ENCODE measurements at regions not wholly inside any gene's neighbourhood (a gene's known extent, or its start where the extent isn't known, plus 50 kb on each side); places are given as distances from the start of the nearest gene placed in this dataset.

DNA sequence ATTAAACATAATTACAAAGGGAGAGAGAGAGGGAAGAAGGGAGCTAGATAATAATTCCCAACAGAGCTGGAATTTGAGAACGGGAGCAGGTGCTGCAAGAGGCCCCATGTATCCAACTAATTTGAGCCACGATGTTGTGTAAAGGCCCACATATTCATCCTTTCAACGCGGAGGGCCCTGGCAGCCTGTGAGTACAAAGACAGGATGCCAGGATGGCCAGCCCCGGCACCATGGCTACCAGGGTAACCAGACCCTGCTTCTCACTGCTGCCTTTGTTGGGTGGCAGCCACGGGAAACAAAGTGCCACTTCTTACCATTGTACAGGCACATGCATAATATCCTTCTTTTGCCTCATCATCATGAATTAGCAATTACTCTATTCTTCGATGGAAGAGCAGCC is 492.0 kb upstream of the NRSN1 start:
- Histone ChIP-seq H3K9me3 (ENCODE audit: control insufficient read depth, low read length) (no peaks in the 10 kb centered on the region), H2BK15ac (ENCODE audit: low read depth, poor library complexity, severe bottlenecking) (no peak overlapping the region), H3K27me3 (ENCODE audit: control insufficient read depth in 1 of 2, insufficient read depth in 1 of 2, low read length in 2 of 2) (no peaks in the 10 kb centered on the region), H2BK12ac (ENCODE audit: low read length in 2 of 2) (no peak overlapping the region), H2AK5ac (ENCODE audit: low read length, severe bottlenecking) (no peak overlapping the region), H3K9ac (ENCODE audit: low read length) (no peak overlapping the region), H3K4me3 (ENCODE audit: insufficient read depth in 1 of 2, low read depth in 1 of 2, low read length in 2 of 2) (no peak overlapping the region), H4K91ac (ENCODE audit: low read length) (no peak overlapping the region), H3K18ac (ENCODE audit: low read depth in 1 of 2, low read length in 2 of 2) (no peak overlapping the region), H3K4ac (ENCODE audit: low read depth in 1 of 2, low read length in 2 of 2) (no peak overlapping the region), H4K8ac (ENCODE audit: low read length) (no peak overlapping the region), H3K4me1 (ENCODE audit: control insufficient read depth, insufficient read depth, low read depth, low read length) (no peaks in the 10 kb centered on the region), H2AFZ (ENCODE audit: low read depth, low read length) (no peak overlapping the region), H3K23ac (ENCODE audit: low read length in 2 of 2) (no peak overlapping the region), H3K4me2 (ENCODE audit: low read length, poor library complexity, severe bottlenecking) (no peak overlapping the region), H3K14ac (ENCODE audit: low read length in 2 of 2) (no peak overlapping the region), H3K36me3 (ENCODE audit: control insufficient read depth in 1 of 2, insufficient read depth in 2 of 2, low read depth in 1 of 2, low read length in 2 of 2) (no peaks in the 10 kb centered on the region), H2BK5ac (ENCODE audit: low read depth, low read length, poor library complexity, severe bottlenecking) (no peak overlapping the region), H3K79me1 (replicated peaks; ENCODE audit: low read length, poor library complexity, severe bottlenecking) (no peaks in the 10 kb centered on the region), H3K27ac (ENCODE audit: low read length, poor library complexity, severe bottlenecking) (no peak overlapping the region), H2BK120ac (ENCODE audit: low read depth, low read length) (no peak overlapping the region)
- 90% methylated on average over 7 of the region's 7 CpGs for WGBS
- no peak for DNase-seq

DNA sequence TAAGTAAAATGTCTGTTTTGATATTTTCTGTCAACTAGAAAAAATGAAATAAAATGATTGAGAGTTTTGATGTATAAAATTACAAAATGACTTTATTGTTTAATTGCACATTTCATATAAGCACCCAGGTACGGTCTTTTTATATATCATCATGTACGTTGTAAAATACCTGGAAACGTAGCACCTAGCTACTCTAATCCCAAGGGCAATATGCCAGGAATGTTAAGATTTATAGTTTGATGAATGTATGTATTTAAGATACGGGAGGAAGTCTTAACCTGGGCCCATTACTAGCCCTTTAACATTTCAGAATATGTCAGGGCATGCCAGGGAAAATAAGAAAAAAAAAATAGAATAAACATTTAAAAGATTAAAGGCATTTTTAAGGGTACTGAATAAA is 490.9 kb upstream of the NRSN1 start:
- Histone ChIP-seq H4K8ac (ENCODE audit: low read length) (no peak overlapping the region), H2BK120ac (ENCODE audit: low read depth, low read length) (no peak overlapping the region), H2AK5ac (ENCODE audit: low read length, severe bottlenecking) (no peak overlapping the region), H2AFZ (ENCODE audit: low read depth, low read length) (no peak overlapping the region), H3K9ac (ENCODE audit: low read length) (no peak overlapping the region), H3K36me3 (ENCODE audit: control insufficient read depth in 1 of 2, insufficient read depth in 2 of 2, low read depth in 1 of 2, low read length in 2 of 2) (no peaks in the 10 kb centered on the region), H3K4ac (ENCODE audit: low read depth in 1 of 2, low read length in 2 of 2) (no peak overlapping the region), H4K91ac (ENCODE audit: low read length) (no peak overlapping the region), H3K27me3 (ENCODE audit: control insufficient read depth in 1 of 2, insufficient read depth in 1 of 2, low read length in 2 of 2) (no peaks in the 10 kb centered on the region), H3K23ac (ENCODE audit: low read length in 2 of 2) (no peak overlapping the region), H2BK12ac (ENCODE audit: low read length in 2 of 2) (no peak overlapping the region), H3K4me1 (ENCODE audit: control insufficient read depth, insufficient read depth, low read depth, low read length) (no peaks in the 10 kb centered on the region), H3K9me3 (ENCODE audit: control insufficient read depth, low read length) (no peaks in the 10 kb centered on the region), H3K14ac (ENCODE audit: low read length in 2 of 2) (no peak overlapping the region), H2BK5ac (ENCODE audit: low read depth, low read length, poor library complexity, severe bottlenecking) (no peak overlapping the region), H3K79me1 (replicated peaks; ENCODE audit: low read length, poor library complexity, severe bottlenecking) (no peaks in the 10 kb centered on the region), H3K4me3 (ENCODE audit: insufficient read depth in 1 of 2, low read depth in 1 of 2, low read length in 2 of 2) (no peak overlapping the region), H3K18ac (ENCODE audit: low read depth in 1 of 2, low read length in 2 of 2) (no peak overlapping the region), H3K27ac (ENCODE audit: low read length, poor library complexity, severe bottlenecking) (no peak overlapping the region), H2BK15ac (ENCODE audit: low read depth, poor library complexity, severe bottlenecking) (no peak overlapping the region), H3K4me2 (ENCODE audit: low read length, poor library complexity, severe bottlenecking) (no peak overlapping the region)
- no CpG with 5 or more reads among the region's 4 CpGs for WGBS
- no peak for DNase-seq

- H3K9me3 ChIP-seq (ENCODE audit: control insufficient read depth, low read length) = no peaks in the 10 kb centered on the region
- WGBS = 94% methylated on average over 6 of the region's 6 CpGs
- H3K36me3 ChIP-seq (ENCODE audit: control insufficient read depth in 1 of 2, insufficient read depth in 2 of 2, low read depth in 1 of 2, low read length in 2 of 2) = no peaks in the 10 kb centered on the region
- no peak overlapping the region for H4K91ac ChIP-seq (ENCODE audit: low read length)
- no peaks in the 10 kb centered on the region for H3K79me1 ChIP-seq (replicated peaks; ENCODE audit: low read length, poor library complexity, severe bottlenecking)
- H2BK5ac ChIP-seq (ENCODE audit: low read depth, low read length, poor library complexity, severe bottlenecking) = no peak overlapping the region
- no peak overlapping the region for H2BK15ac ChIP-seq (ENCODE audit: low read depth, poor library complexity, severe bottlenecking)
- H3K9ac ChIP-seq (ENCODE audit: low read length) = no peak overlapping the region
- H2AFZ ChIP-seq (ENCODE audit: low read depth, low read length) = no peak overlapping the region
- H2AK5ac ChIP-seq (ENCODE audit: low read length, severe bottlenecking) = no peak overlapping the region
- no peak overlapping the region for H3K23ac ChIP-seq (ENCODE audit: low read length in 2 of 2)
- H3K27ac ChIP-seq (ENCODE audit: low read length, poor library complexity, severe bottlenecking) = no peak overlapping the region
- H3K4me3 ChIP-seq (ENCODE audit: insufficient read depth in 1 of 2, low read depth in 1 of 2, low read length in 2 of 2) = no peak overlapping the region
- H3K4me2 ChIP-seq (ENCODE audit: low read length, poor library complexity, severe bottlenecking) = no peak overlapping the region
- H3K18ac ChIP-seq (ENCODE audit: low read depth in 1 of 2, low read length in 2 of 2) = no peak overlapping the region
- no peak overlapping the region for H2BK12ac ChIP-seq (ENCODE audit: low read length in 2 of 2)
- no peak overlapping the region for H4K8ac ChIP-seq (ENCODE audit: low read length)
- H2BK120ac ChIP-seq (ENCODE audit: low read depth, low read length) = no peak overlapping the region
- no peak for DNase-seq
- no peaks in the 10 kb centered on the region for H3K4me1 ChIP-seq (ENCODE audit: control insufficient read depth, insufficient read depth, low read depth, low read length)
- no peaks in the 10 kb centered on the region for H3K27me3 ChIP-seq (ENCODE audit: control insufficient read depth in 1 of 2, insufficient read depth in 1 of 2, low read length in 2 of 2)
- no peak overlapping the region for H3K14ac ChIP-seq (ENCODE audit: low read length in 2 of 2)
- H3K4ac ChIP-seq (ENCODE audit: low read depth in 1 of 2, low read length in 2 of 2) = no peak overlapping the region
These were observed 488.7 kb upstream of the NRSN1 start for GRCh38 chr6:23637296-23637695.

- Histone ChIP-seq H3K27ac (ENCODE audit: low read length, poor library complexity, severe bottlenecking) (no peak overlapping the region), H3K4ac (ENCODE audit: low read depth in 1 of 2, low read length in 2 of 2) (no peak overlapping the region), H3K27me3 (ENCODE audit: control insufficient read depth in 1 of 2, insufficient read depth in 1 of 2, low read length in 2 of 2) (no peaks in the 10 kb centered on the region), H3K4me1 (ENCODE audit: control insufficient read depth, insufficient read depth, low read depth, low read length) (no peaks in the 10 kb centered on the region), H3K23ac (ENCODE audit: low read length in 2 of 2) (no peak overlapping the region), H2BK12ac (ENCODE audit: low read length in 2 of 2) (no peak overlapping the region), H3K18ac (ENCODE audit: low read depth in 1 of 2, low read length in 2 of 2) (no peak overlapping the region), H3K79me1 (replicated peaks; ENCODE audit: low read length, poor library complexity, severe bottlenecking) (no peaks in the 10 kb centered on the region), H4K8ac (ENCODE audit: low read length) (no peak overlapping the region), H2AFZ (ENCODE audit: low read depth, low read length) (no peak overlapping the region), H2BK15ac (ENCODE audit: low read depth, poor library complexity, severe bottlenecking) (no peak overlapping the region), H2BK5ac (ENCODE audit: low read depth, low read length, poor library complexity, severe bottlenecking) (no peak overlapping the region), H3K9me3 (ENCODE audit: control insufficient read depth, low read length) (no peaks in the 10 kb centered on the region), H4K91ac (ENCODE audit: low read length) (no peak overlapping the region), H3K9ac (ENCODE audit: low read length) (no peak overlapping the region), H3K14ac (ENCODE audit: low read length in 2 of 2) (no peak overlapping the region), H2BK120ac (ENCODE audit: low read depth, low read length) (no peak overlapping the region), H2AK5ac (ENCODE audit: low read length, severe bottlenecking) (no peak overlapping the region), H3K36me3 (ENCODE audit: control insufficient read depth in 1 of 2, insufficient read depth in 2 of 2, low read depth in 1 of 2, low read length in 2 of 2) (no peaks in the 10 kb centered on the region), H3K4me3 (ENCODE audit: insufficient read depth in 1 of 2, low read depth in 1 of 2, low read length in 2 of 2) (no peak overlapping the region), H3K4me2 (ENCODE audit: low read length, poor library complexity, severe bottlenecking) (no peak overlapping the region)
- no peak for DNase-seq
- WGBS = 71% methylated on average over 1 of the region's 1 CpG
These were observed 483.2 kb upstream of the NRSN1 start for GRCh38 chr6:23642849-23643248.
